IMR-90 (cell line): ENCODE measurements at regions not wholly inside any gene's neighbourhood (a gene's known extent, or its start where the extent isn't known, plus 50 kb on each side); places are given as distances from the start of the nearest gene placed in this dataset.

Source experiments
- BHLHE40 ChIP-seq: fragments of 150-350 bp; IDR thresholded peaks from 2 replicates; pipeline ENCODE4 v1.6.1; 2016; ENCODE audit warnings: mild to moderate bottlenecking, low read depth, low read length
- CEBPB ChIP-seq: IDR thresholded peaks from 2 replicates; pipeline ENCODE4 v1.6.1; 2012; ENCODE audit warnings: low read depth, low read length, improper control_type of control experiment
- MXI1 ChIP-seq: IDR thresholded peaks from 2 replicates; pipeline ENCODE4 v1.6.1; 2012; ENCODE audit warnings: low read depth, mild to moderate bottlenecking, low read length, moderate library complexity, borderline replicate concordance
- POLR2A ChIP-seq: IDR thresholded peaks from 2 replicates; pipeline ENCODE4 v1.6.1; 2012; ENCODE audit warnings: mild to moderate bottlenecking, low read depth, low read length
- RAD21 ChIP-seq: IDR thresholded peaks from 2 replicates; pipeline ENCODE4 v1.6.1; 2012; ENCODE audit warnings: low read length, improper control_type of control experiment
- RCOR1 ChIP-seq: IDR thresholded peaks from 2 replicates; pipeline ENCODE4 v1.6.1; 2012; ENCODE audit warnings: mild to moderate bottlenecking, low read length, improper control_type of control experiment; ENCODE audit not compliant: insufficient replicate concordance
- RFX5 ChIP-seq: IDR thresholded peaks from 2 replicates; pipeline ENCODE4 v1.8.0; 2012; ENCODE audit warnings: low read depth, mild to moderate bottlenecking, low read length, moderate library complexity
- SMC3 ChIP-seq: fragments of 150-350 bp; IDR thresholded peaks from 2 replicates; pipeline ENCODE4 v1.6.1; 2016; ENCODE audit warnings: low read depth, mild to moderate bottlenecking, antibody characterized with exemption, low read length, moderate library complexity
- TF ChIP-seq, protein P1 (sequence below): conservative IDR thresholded peaks from 2 replicates; pipeline ENCODE4 v1.5.1; 2012; ENCODE audit warnings: mild to moderate bottlenecking, low read depth, low read length, improper control_type of control experiment
- TF ChIP-seq, protein P2 (sequence below): fragments of 150-350 bp; IDR thresholded peaks from 2 replicates; pipeline ENCODE4 v1.6.1; 2016; ENCODE audit warnings: low read depth, mild to moderate bottlenecking, low read length, moderate library complexity, borderline replicate concordance

DNA sequence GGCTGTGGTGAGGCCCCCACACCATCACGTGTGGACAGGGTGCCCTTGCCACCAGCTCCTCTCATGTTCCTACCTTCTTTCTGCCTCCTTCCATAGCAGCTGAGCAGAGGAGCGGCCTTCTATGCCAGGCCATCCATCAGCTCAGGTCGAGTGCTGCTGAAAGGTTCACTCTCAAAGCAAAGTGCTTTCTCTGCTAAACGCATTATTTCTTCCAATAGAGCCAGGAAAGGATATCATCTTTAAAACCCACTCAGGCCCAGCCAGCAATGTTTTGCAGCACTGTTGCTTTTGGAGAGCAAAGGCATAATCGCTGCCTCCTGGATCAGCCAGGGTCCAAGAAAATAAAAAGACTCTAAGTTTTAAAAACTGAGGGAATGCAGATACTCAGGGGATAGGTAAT, 54.9 kb upstream of the GPRC5B start:
- TF ChIP-seq, protein P1, sequence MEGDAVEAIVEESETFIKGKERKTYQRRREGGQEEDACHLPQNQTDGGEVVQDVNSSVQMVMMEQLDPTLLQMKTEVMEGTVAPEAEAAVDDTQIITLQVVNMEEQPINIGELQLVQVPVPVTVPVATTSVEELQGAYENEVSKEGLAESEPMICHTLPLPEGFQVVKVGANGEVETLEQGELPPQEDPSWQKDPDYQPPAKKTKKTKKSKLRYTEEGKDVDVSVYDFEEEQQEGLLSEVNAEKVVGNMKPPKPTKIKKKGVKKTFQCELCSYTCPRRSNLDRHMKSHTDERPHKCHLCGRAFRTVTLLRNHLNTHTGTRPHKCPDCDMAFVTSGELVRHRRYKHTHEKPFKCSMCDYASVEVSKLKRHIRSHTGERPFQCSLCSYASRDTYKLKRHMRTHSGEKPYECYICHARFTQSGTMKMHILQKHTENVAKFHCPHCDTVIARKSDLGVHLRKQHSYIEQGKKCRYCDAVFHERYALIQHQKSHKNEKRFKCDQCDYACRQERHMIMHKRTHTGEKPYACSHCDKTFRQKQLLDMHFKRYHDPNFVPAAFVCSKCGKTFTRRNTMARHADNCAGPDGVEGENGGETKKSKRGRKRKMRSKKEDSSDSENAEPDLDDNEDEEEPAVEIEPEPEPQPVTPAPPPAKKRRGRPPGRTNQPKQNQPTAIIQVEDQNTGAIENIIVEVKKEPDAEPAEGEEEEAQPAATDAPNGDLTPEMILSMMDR: no peak
- TF ChIP-seq POLR2A (no peak), RFX5 (no peak), MXI1 (no peak), RAD21 (no peak), CEBPB (no peak), SMC3 (no peak), RCOR1 (no peak), BHLHE40 (no peak)
- TF ChIP-seq, protein P2, sequence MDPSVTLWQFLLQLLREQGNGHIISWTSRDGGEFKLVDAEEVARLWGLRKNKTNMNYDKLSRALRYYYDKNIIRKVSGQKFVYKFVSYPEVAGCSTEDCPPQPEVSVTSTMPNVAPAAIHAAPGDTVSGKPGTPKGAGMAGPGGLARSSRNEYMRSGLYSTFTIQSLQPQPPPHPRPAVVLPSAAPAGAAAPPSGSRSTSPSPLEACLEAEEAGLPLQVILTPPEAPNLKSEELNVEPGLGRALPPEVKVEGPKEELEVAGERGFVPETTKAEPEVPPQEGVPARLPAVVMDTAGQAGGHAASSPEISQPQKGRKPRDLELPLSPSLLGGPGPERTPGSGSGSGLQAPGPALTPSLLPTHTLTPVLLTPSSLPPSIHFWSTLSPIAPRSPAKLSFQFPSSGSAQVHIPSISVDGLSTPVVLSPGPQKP: no peak
